HUES48 (cell line): ENCODE measurements at regions not wholly inside any gene's neighbourhood (a gene's known extent, or its start where the extent isn't known, plus 50 kb on each side); places are given as distances from the start of the nearest gene placed in this dataset.

Experiments used
- H3K27ac ChIP-seq: one replicate; pipeline ENCODE4 v1.7.0; 2013; ENCODE audit warnings: low read depth, low read length, inconsistent platforms
- H3K27me3 ChIP-seq: 2 replicates; pipeline ENCODE4 v1.6.1; 2013; ENCODE audit warnings: mild to moderate bottlenecking, low read length; ENCODE audit not compliant: control insufficient read depth, insufficient read depth
- H3K36me3 ChIP-seq: 2 replicates; pipeline ENCODE4 v1.6.1; 2013; ENCODE audit warnings: low read length; ENCODE audit not compliant: control insufficient read depth, insufficient read depth
- H3K4me1 ChIP-seq: 2 replicates; pipeline ENCODE4 v1.6.1; 2013; ENCODE audit warnings: mild to moderate bottlenecking, low read length; ENCODE audit not compliant: control insufficient read depth, insufficient read depth
- H3K4me3 ChIP-seq: 2 replicates; pipeline ENCODE4 v1.5.1; 2013; ENCODE audit warnings: mild to moderate bottlenecking, low read depth, low read length
- H3K9ac ChIP-seq: 2 replicates; pipeline ENCODE4 v1.6.1; 2013; ENCODE audit warnings: mild to moderate bottlenecking, low read depth, low read length, moderate library complexity
- H3K9me3 ChIP-seq: 2 replicates; pipeline ENCODE4 v1.6.1; 2013; ENCODE audit warnings: low read length; ENCODE audit not compliant: control insufficient read depth, insufficient read depth

- H3K4me1 ChIP-seq: no peaks in the 10 kb centered on the region
- no peak overlapping the region for H3K9ac ChIP-seq
- no peaks in the 10 kb centered on the region for H3K9me3 ChIP-seq
- no peaks in the 10 kb centered on the region for H3K36me3 ChIP-seq
- H3K27me3 ChIP-seq: no peaks in the 10 kb centered on the region
- no peak overlapping the region for H3K4me3 ChIP-seq
- H3K27ac ChIP-seq: no peak overlapping the region
Observed at GRCh38 chr5:104941030-104941645, 1378.5 kb upstream of the NUDT12 start.

- Histone ChIP-seq H3K4me1 (no peaks in the 10 kb centered on the region), H3K4me3 (no peak overlapping the region), H3K9ac (no peak overlapping the region), H3K36me3 (no peaks in the 10 kb centered on the region), H3K27ac (no peak overlapping the region), H3K9me3 (no peaks in the 10 kb centered on the region), H3K27me3 (no peaks in the 10 kb centered on the region)
Observed at GRCh38 chr5:104937598-104937997, 1375.0 kb upstream of the NUDT12 start.

- H3K9me3 ChIP-seq: no peaks in the 10 kb centered on the region
Observed at GRCh38 chr5:104932431-104932830, 1369.8 kb upstream of the NUDT12 start.

GRCh38 chr5:104928906-104929520 lies 1366.4 kb upstream of the NUDT12 start:
- H3K9ac ChIP-seq: no peak overlapping the region

More at GRCh38 chr5:104932431-104932830, 1369.8 kb upstream of the NUDT12 start:
- Histone ChIP-seq H3K4me3 (no peak overlapping the region), H3K36me3 (no peaks in the 10 kb centered on the region), H3K27ac (no peak overlapping the region), H3K9ac (no peak overlapping the region), H3K27me3 (no peaks in the 10 kb centered on the region), H3K4me1 (no peaks in the 10 kb centered on the region)

GRCh38 chr5:104915226-104915625 lies 1352.6 kb upstream of the NUDT12 start:
- Histone ChIP-seq H3K4me1 (no peaks in the 10 kb centered on the region), H3K9ac (no peak overlapping the region), H3K36me3 (no peaks in the 10 kb centered on the region), H3K4me3 (no peak overlapping the region), H3K9me3 (no peaks in the 10 kb centered on the region), H3K27ac (no peak overlapping the region), H3K27me3 (no peaks in the 10 kb centered on the region)

More at GRCh38 chr5:104928906-104929520, 1366.4 kb upstream of the NUDT12 start:
- no peak overlapping the region for H3K4me3 ChIP-seq
- H3K9me3 ChIP-seq: no peaks in the 10 kb centered on the region
- H3K4me1 ChIP-seq: no peaks in the 10 kb centered on the region
- H3K27ac ChIP-seq: no peak overlapping the region
- H3K36me3 ChIP-seq: no peaks in the 10 kb centered on the region
- no peaks in the 10 kb centered on the region for H3K27me3 ChIP-seq

- Histone ChIP-seq H3K36me3 (no peaks in the 10 kb centered on the region), H3K27ac (no peak overlapping the region), H3K4me3 (no peak overlapping the region), H3K4me1 (no peaks in the 10 kb centered on the region), H3K9me3 (no peaks in the 10 kb centered on the region), H3K9ac (no peak overlapping the region), H3K27me3 (no peaks in the 10 kb centered on the region)
Observed at GRCh38 chr5:104914536-104915070, 1352.0 kb upstream of the NUDT12 start.

- Histone ChIP-seq H3K4me1 (no peaks in the 10 kb centered on the region), H3K9me3 (no peaks in the 10 kb centered on the region), H3K36me3 (no peaks in the 10 kb centered on the region), H3K4me3 (no peak overlapping the region), H3K27me3 (no peaks in the 10 kb centered on the region), H3K27ac (no peak overlapping the region), H3K9ac (no peak overlapping the region)
Observed at GRCh38 chr5:104913841-104914281, 1351.3 kb upstream of the NUDT12 start.

GRCh38 chr5:104909803-104910202 lies 1347.2 kb upstream of the NUDT12 start:
- H3K27me3 ChIP-seq: no peaks in the 10 kb centered on the region
- no peak overlapping the region for H3K4me3 ChIP-seq
- no peak overlapping the region for H3K27ac ChIP-seq
- H3K9me3 ChIP-seq: no peaks in the 10 kb centered on the region
- H3K9ac ChIP-seq: no peak overlapping the region
- no peaks in the 10 kb centered on the region for H3K4me1 ChIP-seq
- H3K36me3 ChIP-seq: no peaks in the 10 kb centered on the region

- Histone ChIP-seq H3K9me3 (no peaks in the 10 kb centered on the region), H3K9ac (no peak overlapping the region), H3K27me3 (no peaks in the 10 kb centered on the region), H3K4me1 (no peaks in the 10 kb centered on the region), H3K4me3 (no peak overlapping the region), H3K27ac (no peak overlapping the region), H3K36me3 (no peaks in the 10 kb centered on the region)
Observed at GRCh38 chr5:104904561-104904960, 1342.0 kb upstream of the NUDT12 start.

GRCh38 chr5:104903941-104904340 lies 1341.4 kb upstream of the NUDT12 start:
- H3K36me3 ChIP-seq: no peaks in the 10 kb centered on the region
- H3K4me3 ChIP-seq: no peak overlapping the region
- no peak overlapping the region for H3K27ac ChIP-seq
- H3K27me3 ChIP-seq: no peaks in the 10 kb centered on the region
- H3K9me3 ChIP-seq: no peaks in the 10 kb centered on the region
- no peaks in the 10 kb centered on the region for H3K4me1 ChIP-seq
- H3K9ac ChIP-seq: no peak overlapping the region

GRCh38 chr5:104891596-104891995 lies 1329.0 kb upstream of the NUDT12 start:
- Histone ChIP-seq H3K9ac (no peak overlapping the region), H3K4me1 (no peaks in the 10 kb centered on the region), H3K27ac (no peak overlapping the region), H3K4me3 (no peak overlapping the region), H3K36me3 (no peaks in the 10 kb centered on the region), H3K9me3 (no peaks in the 10 kb centered on the region), H3K27me3 (no peaks in the 10 kb centered on the region)
